ENCODE measurements at regions not wholly inside any gene's neighbourhood (a gene's known extent, or its start where the extent isn't known, plus 50 kb on each side); places are given as distances from the start of the nearest gene placed in this dataset.
"Not testable (repeated sequence)": the region's sequence is repeated elsewhere in the genome, so short reads cannot be mapped to it uniquely, and the experiment has no call there.

GRCh38 chr17:71024969-71025368 is 855.6 kb downstream of the KCNJ2 start:
- DNase-seq (ENCODE audit: low spot score), result no peak
- H3K4me1 ChIP-seq (ENCODE audit: control insufficient read depth in 4 of 4, insufficient read depth in 4 of 4, low read length in 3 of 4), result no peaks in the 10 kb centered on the region
- H3K36me3 ChIP-seq (ENCODE audit: control insufficient read depth in 4 of 4, insufficient read depth in 3 of 4, low read depth in 1 of 4, low read length in 3 of 4), result no peaks in the 10 kb centered on the region
- no peak for TF ChIP-seq FOXA1 (IDR thresholded peaks at IDR 0.05)
- no peak for TF ChIP-seq GABPA (IDR thresholded peaks at IDR 0.05 in 1 of 2, conservative IDR thresholded peaks at IDR 0.05 in 1 of 2)
- TF ChIP-seq HNF4G (IDR thresholded peaks at IDR 0.05), result no peak
- no peak for TF ChIP-seq RXRA (IDR thresholded peaks at IDR 0.05)
- no peak for TF ChIP-seq HNF4A (conservative IDR thresholded peaks at IDR 0.05)
- TF ChIP-seq ZBTB33 (IDR thresholded peaks at IDR 0.05), result no peak
- no peak overlapping the region for H3K9ac ChIP-seq (ENCODE audit: low read depth in 1 of 2, low read length in 2 of 2)
- H3K9me3 ChIP-seq (ENCODE audit: control insufficient read depth in 4 of 4, low read length in 3 of 4), result no peaks in the 10 kb centered on the region
- no peak overlapping the region for H3K27ac ChIP-seq (ENCODE audit: low read depth in 1 of 2, low read length in 2 of 2)
- WGBS, result 85% methylated on average over 2 of the region's 2 CpGs
- no peak overlapping the region for H3K4me3 ChIP-seq (ENCODE audit: low read depth in 1 of 3, low read length in 3 of 3)
- H3K27me3 ChIP-seq (ENCODE audit: control insufficient read depth in 4 of 4, insufficient read depth in 4 of 4, low read length in 3 of 4), result no peaks in the 10 kb centered on the region

- no peak overlapping the region for H3K27ac ChIP-seq (ENCODE audit: low read depth in 1 of 2, low read length in 2 of 2)
- no peaks in the 10 kb centered on the region for H3K36me3 ChIP-seq (ENCODE audit: control insufficient read depth in 4 of 4, insufficient read depth in 3 of 4, low read depth in 1 of 4, low read length in 3 of 4)
- no peaks in the 10 kb centered on the region for H3K27me3 ChIP-seq (ENCODE audit: control insufficient read depth in 4 of 4, insufficient read depth in 4 of 4, low read length in 3 of 4)
- no peaks in the 10 kb centered on the region for H3K9me3 ChIP-seq (ENCODE audit: control insufficient read depth in 4 of 4, low read length in 3 of 4)
- no peak for DNase-seq (ENCODE audit: low spot score)
- H3K9ac ChIP-seq (ENCODE audit: low read depth in 1 of 2, low read length in 2 of 2), result no peak overlapping the region
- TF ChIP-seq FOXA1 (IDR thresholded peaks at IDR 0.05), result no peak
- no peak for TF ChIP-seq MAX (IDR thresholded peaks at IDR 0.05)
- TF ChIP-seq ATF3 (IDR thresholded peaks at IDR 0.05), result no peak
- TF ChIP-seq JUND (IDR thresholded peaks at IDR 0.05), result no peak
- no peak for TF ChIP-seq EGR1 (IDR thresholded peaks at IDR 0.05; ENCODE audit: low read depth in 2 of 2)
- no peak for TF ChIP-seq NR2F2 (IDR thresholded peaks at IDR 0.05)
- no peak for TF ChIP-seq YY1 (IDR thresholded peaks at IDR 0.05)
- no peak for TF ChIP-seq HNF4A (conservative IDR thresholded peaks at IDR 0.05)
- TF ChIP-seq TAF1 (conservative IDR thresholded peaks at IDR 0.05), result no peak
- TF ChIP-seq FOXA2 (IDR thresholded peaks at IDR 0.05), result no peak
- TF ChIP-seq HNF4G (IDR thresholded peaks at IDR 0.05), result no peak
- no peak for TF ChIP-seq CTCF (IDR thresholded peaks at IDR 0.05; ENCODE audit: low read depth, low read length, missing input control)
- H3K4me3 ChIP-seq (ENCODE audit: low read depth in 1 of 3, low read length in 3 of 3), result no peak overlapping the region
- no peaks in the 10 kb centered on the region for H3K4me1 ChIP-seq (ENCODE audit: control insufficient read depth in 4 of 4, insufficient read depth in 4 of 4, low read length in 3 of 4)
Measured at GRCh38 chr17:71029246-71029645, 859.9 kb downstream of the KCNJ2 start.

- H3K9me3 ChIP-seq (ENCODE audit: control insufficient read depth in 4 of 4, low read length in 3 of 4); DNase-seq (ENCODE audit: low spot score); H3K27me3 ChIP-seq (ENCODE audit: control insufficient read depth in 4 of 4, insufficient read depth in 4 of 4, low read length in 3 of 4); H3K27ac ChIP-seq (ENCODE audit: low read depth in 1 of 2, low read length in 2 of 2); H3K4me1 ChIP-seq (ENCODE audit: control insufficient read depth in 4 of 4, insufficient read depth in 4 of 4, low read length in 3 of 4); H3K36me3 ChIP-seq (ENCODE audit: control insufficient read depth in 4 of 4, insufficient read depth in 3 of 4, low read depth in 1 of 4, low read length in 3 of 4); H3K9ac ChIP-seq (ENCODE audit: low read depth in 1 of 2, low read length in 2 of 2); H3K4me3 ChIP-seq (ENCODE audit: low read depth in 1 of 3, low read length in 3 of 3): not testable (repeated sequence)
- WGBS, result 94% methylated on average over 2 of the region's 2 CpGs
Measured at GRCh38 chr17:71031286-71031685, 862.0 kb downstream of the KCNJ2 start.

Data from liver (tissue), 8 donors.